ENCODE measurements at regions not wholly inside any gene's neighbourhood (a gene's known extent, or its start where the extent isn't known, plus 50 kb on each side); places are given as distances from the start of the nearest gene placed in this dataset.

DNA sequence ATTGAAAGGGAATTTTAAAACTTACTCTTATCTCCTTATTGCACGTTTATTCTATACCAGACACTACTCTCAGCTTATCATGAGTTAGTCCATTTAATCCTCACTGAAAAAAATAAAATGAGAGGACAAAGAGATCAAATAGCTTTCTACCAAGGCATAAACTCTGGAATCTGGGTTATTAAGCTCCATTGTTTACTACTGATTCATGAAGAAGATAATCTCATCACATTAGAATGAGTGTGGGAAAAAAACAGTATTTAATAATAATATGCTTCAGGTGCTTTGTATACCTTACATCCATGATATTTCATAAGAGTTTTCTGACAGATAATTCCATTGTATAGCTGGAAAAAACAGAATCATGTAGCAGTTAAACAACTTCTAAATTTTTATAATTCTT, 1092.6 kb downstream of the TECRL start:
- no peaks in the 10 kb centered on the region for H3K27me3 ChIP-seq (replicated peaks in 1 of 2; ENCODE audit: control insufficient read depth in 2 of 2, insufficient read depth in 2 of 2, low read length in 1 of 2)
- intact Hi-C loops (cut with micrococcal nuclease; ENCODE audit: unreplicated experiment) (no loop called here), in situ Hi-C loops (cut with MboI) (no loop called here)
- TF ChIP-seq, protein P1, sequence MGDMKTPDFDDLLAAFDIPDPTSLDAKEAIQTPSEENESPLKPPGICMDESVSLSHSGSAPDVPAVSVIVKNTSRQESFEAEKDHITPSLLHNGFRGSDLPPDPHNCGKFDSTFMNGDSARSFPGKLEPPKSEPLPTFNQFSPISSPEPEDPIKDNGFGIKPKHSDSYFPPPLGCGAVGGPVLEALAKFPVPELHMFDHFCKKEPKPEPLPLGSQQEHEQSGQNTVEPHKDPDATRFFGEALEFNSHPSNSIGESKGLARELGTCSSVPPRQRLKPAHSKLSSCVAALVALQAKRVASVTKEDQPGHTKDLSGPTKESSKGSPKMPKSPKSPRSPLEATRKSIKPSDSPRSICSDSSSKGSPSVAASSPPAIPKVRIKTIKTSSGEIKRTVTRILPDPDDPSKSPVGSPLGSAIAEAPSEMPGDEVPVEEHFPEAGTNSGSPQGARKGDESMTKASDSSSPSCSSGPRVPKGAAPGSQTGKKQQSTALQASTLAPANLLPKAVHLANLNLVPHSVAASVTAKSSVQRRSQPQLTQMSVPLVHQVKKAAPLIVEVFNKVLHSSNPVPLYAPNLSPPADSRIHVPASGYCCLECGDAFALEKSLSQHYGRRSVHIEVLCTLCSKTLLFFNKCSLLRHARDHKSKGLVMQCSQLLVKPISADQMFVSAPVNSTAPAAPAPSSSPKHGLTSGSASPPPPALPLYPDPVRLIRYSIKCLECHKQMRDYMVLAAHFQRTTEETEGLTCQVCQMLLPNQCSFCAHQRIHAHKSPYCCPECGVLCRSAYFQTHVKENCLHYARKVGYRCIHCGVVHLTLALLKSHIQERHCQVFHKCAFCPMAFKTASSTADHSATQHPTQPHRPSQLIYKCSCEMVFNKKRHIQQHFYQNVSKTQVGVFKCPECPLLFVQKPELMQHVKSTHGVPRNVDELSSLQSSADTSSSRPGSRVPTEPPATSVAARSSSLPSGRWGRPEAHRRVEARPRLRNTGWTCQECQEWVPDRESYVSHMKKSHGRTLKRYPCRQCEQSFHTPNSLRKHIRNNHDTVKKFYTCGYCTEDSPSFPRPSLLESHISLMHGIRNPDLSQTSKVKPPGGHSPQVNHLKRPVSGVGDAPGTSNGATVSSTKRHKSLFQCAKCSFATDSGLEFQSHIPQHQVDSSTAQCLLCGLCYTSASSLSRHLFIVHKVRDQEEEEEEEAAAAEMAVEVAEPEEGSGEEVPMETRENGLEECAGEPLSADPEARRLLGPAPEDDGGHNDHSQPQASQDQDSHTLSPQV (IDR thresholded peaks at IDR 0.05), result no peak
- TF ChIP-seq CBX5 (IDR thresholded peaks at IDR 0.05; ENCODE audit: low read depth), result no peak
- TF ChIP-seq IKZF1 (conservative IDR thresholded peaks at IDR 0.05), result no peak
- TF ChIP-seq EED (IDR thresholded peaks at IDR 0.05; ENCODE audit: low read depth), result no peak
- TF ChIP-seq IKZF2 (IDR thresholded peaks at IDR 0.05), result no peak
- no peak for TF ChIP-seq USF2 (IDR thresholded peaks at IDR 0.05; ENCODE audit: borderline replicate concordance, low read depth, low read length)
- TF ChIP-seq BMI1 (IDR thresholded peaks at IDR 0.05; ENCODE audit: borderline replicate concordance), result no peak
- no peak for TF ChIP-seq MEF2B (IDR thresholded peaks at IDR 0.05; ENCODE audit: partially characterized antibody, poor library complexity, severe bottlenecking)
- TF ChIP-seq MEF2A (IDR thresholded peaks at IDR 0.05; ENCODE audit: insufficient read depth, low read depth, low read length), result no peak
- TF ChIP-seq RB1 (IDR thresholded peaks at IDR 0.05; ENCODE audit: borderline replicate concordance), result no peak
- TF ChIP-seq IRF4 (IDR thresholded peaks at IDR 0.05; ENCODE audit: low read depth, low read length), result no peak
- DNase-seq (ENCODE audit: low read depth, low spot score) (no peak), ATAC-seq (no peak), FAIRE-seq (no peak)
- no peaks in the 10 kb centered on the region for H3K36me3 ChIP-seq (ENCODE audit: control insufficient read depth in 2 of 2, insufficient read depth in 2 of 2, low read length in 1 of 2)
- POLR2A ChIA-PET, result no interaction called here
- no peak overlapping the region for H3K9ac ChIP-seq (ENCODE audit: control insufficient read depth, insufficient read depth, low read length)
- no peaks in the 10 kb centered on the region for H3K4me1 ChIP-seq (ENCODE audit: control insufficient read depth, insufficient read depth, low read length)
- RAD21 ChIA-PET (ENCODE audit: unreplicated experiment), result no interaction called here
- no peak overlapping the region for H3K27ac ChIP-seq (ENCODE audit: control insufficient read depth, insufficient read depth)
- WGBS (ENCODE audit: insufficient coverage, insufficient replicate concordance, low lambda C conversion rate, missing lambda C conversion rate), result 0% methylated on average over 1 of the region's 1 CpG
- CTCF ChIA-PET, result no interaction called here
- BruUV-seq (replicated peaks), result no TSS peak
- no peaks in the 10 kb centered on the region for H3K9me3 ChIP-seq (replicated peaks; ENCODE audit: control insufficient read depth, insufficient read depth, low read length)
- no peak overlapping the region for H3K4me3 ChIP-seq
- H2AFZ ChIP-seq (ENCODE audit: control insufficient read depth, low read depth, low read length), result no peak overlapping the region
- no peaks in the 10 kb centered on the region for H4K20me1 ChIP-seq (ENCODE audit: control insufficient read depth, insufficient read depth)
- SMC1A ChIA-PET (ENCODE audit: uncharacterized antibody, unreplicated experiment), result no interaction called here
- H3K79me2 ChIP-seq (ENCODE audit: control insufficient read depth, insufficient read depth, low read length), result no peaks in the 10 kb centered on the region
- no peak overlapping the region for H3K4me2 ChIP-seq (ENCODE audit: control insufficient read depth, insufficient read depth)

Data from GM12878 (cell line).